WERI-Rb-1 (cell line): ENCODE measurements at regions not wholly inside any gene's neighbourhood (a gene's known extent, or its start where the extent isn't known, plus 50 kb on each side); places are given as distances from the start of the nearest gene placed in this dataset.

Source experiments
- DNase-seq: peaks from one replicate; pipeline ENCODE4 v3.0.0-alpha.2; 2020
- H3K27ac ChIP-seq: fragments of 250-450 bp; sonication (Bioruptor Pico); 2 replicates; pipeline ENCODE4 v1.5.1; 2020; ENCODE audit warnings: mild to moderate bottlenecking, moderate library complexity
- H3K27me3 ChIP-seq: fragments of 250-450 bp; sonication (Bioruptor Pico); 2 replicates; pipeline ENCODE4 v1.5.1; 2021; ENCODE audit warnings: mild to moderate bottlenecking, low read depth, moderate library complexity; ENCODE audit not compliant: insufficient read depth, severe bottlenecking
- H3K36me3 ChIP-seq: fragments of 250-450 bp; sonication (Bioruptor Pico); 2 replicates; pipeline ENCODE4 v1.5.1; 2020; ENCODE audit warnings: mild to moderate bottlenecking, moderate library complexity
- H3K4me3 ChIP-seq: 2 replicates; pipeline ENCODE4 v1.5.1; 2011; ENCODE audit warnings: low read depth, mild to moderate bottlenecking, control low read depth, low read length
- H3K9me3 ChIP-seq: fragments of 250-450 bp; sonication (Bioruptor Pico); 2 replicates; pipeline ENCODE4 v1.5.1; 2021; ENCODE audit warnings: mild to moderate bottlenecking, moderate library complexity; ENCODE audit not compliant: severe bottlenecking
- CTCF ChIP-seq: IDR thresholded peaks from 2 replicates; pipeline ENCODE4 v1.5.1; 2011; ENCODE audit warnings: low read depth, mild to moderate bottlenecking, control low read depth, inconsistent platforms, low read length

DNA sequence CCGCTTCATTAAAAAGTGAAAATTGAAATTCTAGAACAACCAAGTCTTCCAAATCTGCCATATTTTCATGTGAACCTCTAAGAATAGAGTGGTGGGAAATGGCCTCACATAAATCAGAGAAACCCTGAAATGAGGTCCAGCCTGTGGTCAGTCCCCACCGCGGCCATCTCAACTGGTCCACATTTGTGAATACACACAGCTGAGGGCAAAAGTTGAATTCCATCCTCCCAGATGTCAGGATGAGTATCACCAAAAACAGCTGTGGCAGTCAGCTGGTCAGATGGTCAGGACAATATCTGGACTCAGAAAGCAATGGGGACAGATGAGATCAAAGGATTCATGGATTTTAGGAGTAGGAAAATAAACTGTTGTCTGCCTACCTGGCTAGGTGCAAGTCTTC, 219.4 kb upstream of the NCKAP5 start:
- Histone ChIP-seq H3K9me3 (no peaks in the 10 kb centered on the region), H3K27me3 (no peaks in the 10 kb centered on the region), H3K4me3 (no peak overlapping the region), H3K27ac (no peak overlapping the region), H3K36me3 (no peaks in the 10 kb centered on the region)
- TF ChIP-seq CTCF, result no peak
- DNase-seq, result no peak

DNA sequence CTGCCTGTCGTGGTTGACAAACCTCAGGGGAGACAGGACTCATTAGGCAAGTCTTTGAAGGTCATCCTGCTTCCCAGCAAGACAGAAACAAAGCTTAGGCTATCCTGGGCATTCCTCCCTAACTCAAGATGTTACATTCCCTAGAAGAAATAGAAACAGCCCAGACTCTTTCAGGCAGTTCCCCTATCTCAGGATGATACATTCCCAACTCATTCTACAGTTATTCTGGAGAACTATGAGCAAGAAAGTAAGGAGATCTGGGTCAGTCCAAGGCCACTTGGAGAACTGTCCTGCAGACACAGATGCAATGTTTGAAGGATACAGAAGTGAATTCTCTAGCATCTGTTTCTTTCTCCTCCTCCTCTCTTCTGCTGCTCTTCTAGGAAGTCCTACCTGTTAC, 220.1 kb upstream of the NCKAP5 start:
- Histone ChIP-seq H3K4me3 (no peak overlapping the region), H3K9me3 (no peaks in the 10 kb centered on the region), H3K27ac (no peak overlapping the region), H3K27me3 (no peaks in the 10 kb centered on the region), H3K36me3 (no peaks in the 10 kb centered on the region)
- TF ChIP-seq CTCF, result no peak
- DNase-seq, result no peak

DNA sequence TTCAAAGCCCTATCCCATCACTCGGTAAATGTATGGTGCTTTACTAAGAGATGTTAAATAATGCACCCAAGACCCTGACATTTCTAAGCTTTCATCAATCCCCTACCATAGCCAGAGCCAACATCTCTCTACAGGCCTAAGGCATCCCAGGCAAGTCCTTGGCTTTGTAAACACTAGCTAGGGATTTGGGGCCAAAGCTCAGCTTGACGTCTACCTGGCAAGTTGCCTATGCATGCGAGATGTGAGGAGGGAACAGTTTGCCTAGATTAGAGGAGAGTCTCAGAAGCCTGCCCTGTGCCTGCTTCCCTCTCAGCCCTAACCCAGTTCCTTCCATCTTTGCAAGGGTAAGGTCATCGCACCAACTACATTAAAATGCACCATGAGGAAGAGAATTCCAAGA, 221.5 kb upstream of the NCKAP5 start:
- DNase-seq, result no peak
- no peak overlapping the region for H3K27ac ChIP-seq
- no peaks in the 10 kb centered on the region for H3K27me3 ChIP-seq
- TF ChIP-seq CTCF, result no peak
- no peak overlapping the region for H3K4me3 ChIP-seq
- H3K9me3 ChIP-seq, result no peaks in the 10 kb centered on the region
- H3K36me3 ChIP-seq, result no peaks in the 10 kb centered on the region

DNA sequence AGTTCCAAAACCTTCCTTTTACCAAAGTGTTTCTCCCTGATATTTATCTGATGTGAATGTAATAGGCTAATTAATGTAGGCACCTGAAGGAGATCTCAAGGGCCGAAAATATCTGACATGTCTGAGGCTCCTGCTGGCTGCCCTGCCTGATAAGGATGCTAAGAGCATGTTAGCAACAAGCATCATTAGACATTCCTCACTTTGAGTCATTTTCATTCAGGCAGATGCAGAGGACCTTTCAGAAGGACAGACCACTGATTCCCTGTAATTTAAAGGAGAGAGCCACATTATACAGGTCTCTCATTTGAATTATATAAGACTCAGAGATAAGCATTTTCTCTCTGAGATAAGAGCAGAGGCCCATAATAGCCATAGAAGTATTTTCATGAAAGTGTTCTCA, 222.4 kb upstream of the NCKAP5 start:
- no peak for DNase-seq
- no peaks in the 10 kb centered on the region for H3K9me3 ChIP-seq
- no peak overlapping the region for H3K27ac ChIP-seq
- no peaks in the 10 kb centered on the region for H3K36me3 ChIP-seq
- no peak for TF ChIP-seq CTCF
- H3K27me3 ChIP-seq, result no peaks in the 10 kb centered on the region
- no peak overlapping the region for H3K4me3 ChIP-seq

- Histone ChIP-seq H3K36me3 (no peaks in the 10 kb centered on the region), H3K27ac (no peak overlapping the region), H3K27me3 (no peaks in the 10 kb centered on the region), H3K4me3 (no peak overlapping the region), H3K9me3 (no peaks in the 10 kb centered on the region)
- no peak for TF ChIP-seq CTCF
- DNase-seq, result no peak
Observed at GRCh38 chr2:133791191-133791590, 222.9 kb upstream of the NCKAP5 start.

DNA sequence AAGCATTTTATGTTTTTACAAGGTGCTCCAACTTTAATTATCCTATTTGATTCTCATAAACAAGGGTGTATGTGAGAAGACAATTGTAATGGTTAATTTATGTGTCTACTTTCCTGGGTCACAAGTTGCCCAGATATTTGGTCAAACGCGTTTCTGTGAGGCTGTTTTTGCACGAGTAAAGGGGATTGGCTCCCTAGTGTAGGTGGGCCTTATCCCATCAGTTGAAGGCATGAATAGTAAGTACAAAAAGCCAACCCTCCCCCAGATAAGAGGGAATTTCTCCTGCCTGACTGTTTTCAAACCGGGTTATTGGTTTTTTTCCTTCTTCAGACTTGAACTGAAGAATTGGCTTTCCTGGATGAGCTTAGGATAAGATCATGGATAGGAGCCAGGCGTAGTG, 224.0 kb upstream of the NCKAP5 start:
- no peak overlapping the region for H3K27ac ChIP-seq
- no peak for DNase-seq
- no peaks in the 10 kb centered on the region for H3K36me3 ChIP-seq
- H3K9me3 ChIP-seq, result no peaks in the 10 kb centered on the region
- no peak overlapping the region for H3K4me3 ChIP-seq
- no peak for TF ChIP-seq CTCF
- H3K27me3 ChIP-seq, result no peaks in the 10 kb centered on the region
